ENCODE measurements at regions not wholly inside any gene's neighbourhood (a gene's known extent, or its start where the extent isn't known, plus 50 kb on each side); places are given as distances from the start of the nearest gene placed in this dataset.
A peak's percentile ranks its signal among the peaks of the same experiment; 100 is the strongest.

GRCh38 chr5:97534166-97534565, 351.1 kb upstream of the RIOK2 start:
- no peaks in the 10 kb centered on the region for H3K9me3 ChIP-seq (ENCODE audit: control insufficient read depth, insufficient read depth, low read depth, low read length)
- no peak overlapping the region for H3K4me3 ChIP-seq (ENCODE audit: low read depth, low read length)
- H3K36me3 ChIP-seq (ENCODE audit: control insufficient read depth in 2 of 2, insufficient read depth in 1 of 2, low read length in 2 of 2), result no peaks in the 10 kb centered on the region
- TF ChIP-seq WT1 (tag by site-specific recombination; IDR thresholded peaks at IDR 0.05), result no peak
- TF ChIP-seq ZNF776 (tag by site-specific recombination; IDR thresholded peaks at IDR 0.05; ENCODE audit: borderline replicate concordance), result no peak
- peak; percentile 27 for TF ChIP-seq ZNF654 (tag by site-specific recombination; IDR thresholded peaks at IDR 0.05; ENCODE audit: low read depth)
- no peak for TF ChIP-seq ZEB2 (tag by site-specific recombination; IDR thresholded peaks at IDR 0.05)
- no peak overlapping the region for H3K27ac ChIP-seq (ENCODE audit: extremely low read depth, low read depth, low read length)
- no peaks in the 10 kb centered on the region for H3K4me1 ChIP-seq (ENCODE audit: control insufficient read depth, insufficient read depth, low read length)
- ChIA-PET POLR2A (interaction anchor here (0.6 kb wide), 1 partner anchor 28 kb away, joined by 3 read pairs; no protein-coding TSS in a partner anchor), CTCF (interaction anchor here (0.6 to 3.1 kb wide), 17 partner anchors 9 to 1235 kb away, joined by 3 to 25 read pairs (median 4); no protein-coding TSS in a partner anchor)

GRCh38 chr5:97536683-97537082, 353.6 kb upstream of the RIOK2 start:
- Histone ChIP-seq H3K4me1 (ENCODE audit: control insufficient read depth, insufficient read depth, low read length) (no peaks in the 10 kb centered on the region), H3K27ac (ENCODE audit: extremely low read depth, low read depth, low read length) (no peak overlapping the region), H3K9me3 (ENCODE audit: control insufficient read depth, insufficient read depth, low read depth, low read length) (no peaks in the 10 kb centered on the region), H3K4me3 (ENCODE audit: low read depth, low read length) (no peak overlapping the region), H3K36me3 (ENCODE audit: control insufficient read depth in 2 of 2, insufficient read depth in 1 of 2, low read length in 2 of 2) (no peaks in the 10 kb centered on the region)
- TF ChIP-seq KLF16 (tag by site-specific recombination; IDR thresholded peaks at IDR 0.05), result no peak
- CTCF ChIA-PET, result no interaction called here
- POLR2A ChIA-PET, result no interaction called here

- no peak overlapping the region for H3K4me3 ChIP-seq (ENCODE audit: low read depth, low read length)
- H3K9me3 ChIP-seq (ENCODE audit: control insufficient read depth, insufficient read depth, low read depth, low read length), result no peaks in the 10 kb centered on the region
- no peaks in the 10 kb centered on the region for H3K36me3 ChIP-seq (ENCODE audit: control insufficient read depth in 2 of 2, insufficient read depth in 1 of 2, low read length in 2 of 2)
- CTCF ChIA-PET, result interaction anchor here (0.7 kb wide), 1 partner anchor 308 kb away, joined by 3 read pairs; no protein-coding TSS in a partner anchor
- H3K27ac ChIP-seq (ENCODE audit: extremely low read depth, low read depth, low read length), result no peak overlapping the region
- H3K4me1 ChIP-seq (ENCODE audit: control insufficient read depth, insufficient read depth, low read length), result no peaks in the 10 kb centered on the region
- POLR2A ChIA-PET, result no interaction called here
- no peak for TF ChIP-seq ZBTB6 (tag by site-specific recombination; IDR thresholded peaks at IDR 0.05)
- no peak for TF ChIP-seq ZNF394 (tag by site-specific recombination; IDR thresholded peaks at IDR 0.05; ENCODE audit: borderline replicate concordance)
- TF ChIP-seq ZNF658 (tag by site-specific recombination; IDR thresholded peaks at IDR 0.05), result no peak
- TF ChIP-seq PRDM1 (tag by site-specific recombination; IDR thresholded peaks at IDR 0.05), result no peak
- no peak for TF ChIP-seq ZBTB26 (tag by site-specific recombination; optimal IDR thresholded peaks at IDR 0.05)
- no peak for TF ChIP-seq ZEB2 (tag by site-specific recombination; IDR thresholded peaks at IDR 0.05)
- no peak for TF ChIP-seq RBAK (tag by site-specific recombination; IDR thresholded peaks at IDR 0.05)
- no peak for TF ChIP-seq ZNF302 (tag by site-specific recombination; IDR thresholded peaks at IDR 0.05; ENCODE audit: low read depth)
- TF ChIP-seq ZNF280D (tag by site-specific recombination; IDR thresholded peaks at IDR 0.05), result no peak
- no peak for TF ChIP-seq ZNF404 (tag by site-specific recombination; IDR thresholded peaks at IDR 0.05)
Observed at GRCh38 chr5:97538912-97539311, 355.9 kb upstream of the RIOK2 start.
